CD4-positive, alpha-beta T cell (primary cell): ENCODE measurements at regions not wholly inside any gene's neighbourhood (a gene's known extent, or its start where the extent isn't known, plus 50 kb on each side); places are given as distances from the start of the nearest gene placed in this dataset.

Experiments used
- ATAC-seq: fragments of 200-7000 bp; cut with Tn5 transposase; one replicate; pipeline ENCODE4 v1.10.0; 2022; ENCODE audit warnings: mild to moderate bottlenecking; ENCODE audit not compliant: poor library complexity
- CTCF ChIA-PET: fragments of 350-600 bp; sonication (Branson Sonifier 250); formaldehyde crosslinking; loops from one replicate; lab custom pipeline; 2021; ENCODE audit warnings: antibody characterized with exemption, inconsistent platforms; lab: Charles Lee
- POLR2A ChIA-PET: fragments of 350-600 bp; sonication (Branson Sonifier 250); formaldehyde crosslinking; loops from one replicate; lab custom pipeline; 2021; ENCODE audit warnings: antibody characterized with exemption, inconsistent platforms; lab: Charles Lee
- DNase-seq, 14 experiments: peaks; one replicate each; pipeline ENCODE4 v3.0.0-alpha.2; 2013 to 2020; ENCODE audit warnings: mixed read lengths in 2 of 14
- H3K27ac ChIP-seq, 2 donors: one replicate each; pipeline versions ENCODE4 v1.5.1 to v1.7.0; 2013; ENCODE audit warnings: low read length in 2 of 2, low read depth in 1 of 2, mild to moderate bottlenecking in 1 of 2
- H3K27me3 ChIP-seq, 2 experiments: 1 replicate in 1 of 2; 2 replicates in 1 of 2; pipeline versions ENCODE4 v1.6.1 to v1.7.0; 2013; ENCODE audit warnings: low read length in 2 of 2, control low read depth in 1 of 2, mild to moderate bottlenecking in 1 of 2, moderate library complexity in 1 of 2; ENCODE audit not compliant: insufficient read depth in 2 of 2, control insufficient read depth in 1 of 2
- H3K36me3 ChIP-seq: one replicate; pipeline ENCODE4 v1.6.1; 2013; ENCODE audit warnings: low read length, control low read depth; ENCODE audit not compliant: insufficient read depth
- H3K4me1 ChIP-seq: one replicate; pipeline ENCODE4 v1.6.1; 2013; ENCODE audit warnings: low read length, control low read depth; ENCODE audit not compliant: insufficient read depth
- H3K4me3 ChIP-seq: one replicate; pipeline ENCODE4 v1.5.1; 2013; ENCODE audit warnings: mild to moderate bottlenecking, low read length, moderate library complexity
- H3K9me3 ChIP-seq, 2 experiments: 1 replicate in 1 of 2; 2 replicates in 1 of 2; pipeline versions ENCODE4 v1.6.1 to v1.7.0; 2013; ENCODE audit warnings: low read length in 2 of 2, mild to moderate bottlenecking in 2 of 2, control low read depth in 1 of 2, moderate library complexity in 1 of 2; ENCODE audit not compliant: control insufficient read depth in 1 of 2, insufficient read depth in 1 of 2
- H3K27ac Mint-ChIP-seq: one replicate; pipeline ENCODE4 v1.8.0; 2020; ENCODE audit warnings: mixed read lengths
- H3K27me3 Mint-ChIP-seq: one replicate; pipeline ENCODE4 v1.8.0; 2021; ENCODE audit warnings: mixed read lengths
- H3K36me3 Mint-ChIP-seq: one replicate; pipeline ENCODE4 v1.8.0; 2021; ENCODE audit warnings: low read depth, mixed read lengths
- H3K4me1 Mint-ChIP-seq: one replicate; pipeline ENCODE4 v1.8.0; 2021; ENCODE audit warnings: low read depth, mixed read lengths
- H3K4me3 Mint-ChIP-seq: one replicate; pipeline ENCODE4 v1.8.0; 2020; ENCODE audit warnings: mild to moderate bottlenecking, mixed read lengths
- H3K9me3 Mint-ChIP-seq: one replicate; pipeline ENCODE4 v1.8.0; 2020; ENCODE audit warnings: mixed read lengths
- CTCF ChIP-seq: fragments of 200-600 bp; IDR thresholded peaks from one replicate; pipeline ENCODE4 v1.8.0; 2022; ENCODE audit warnings: antibody characterized with exemption, mild to moderate bottlenecking
- intact Hi-C, 2 experiments: fragments of 100-400 bp; cut with DNase I in 1 of 2; cut with micrococcal nuclease in 1 of 2; formaldehyde crosslinking; loops; one replicate each; pipeline versions ENCODE4 v1.15.1 to v1.9.0; 2023 to 2025; cut with DNase I, micrococcal nuclease

- Mint-ChIP-seq H3K4me3 (no peak overlapping the region), H3K9me3 (no peaks in the 10 kb centered on the region), H3K27ac (no peak overlapping the region), H3K27me3 (peaks cover 57% of the 10 kb centered on the region), H3K36me3 (no peaks in the 10 kb centered on the region), H3K4me1 (peaks cover 6% of the 10 kb centered on the region)
- no peaks in the 10 kb centered on the region for H3K36me3 ChIP-seq
- intact Hi-C loops, result no loop called here
- no peak overlapping the region for H3K27ac ChIP-seq
- DNase-seq (no peak), ATAC-seq (no peak)
- CTCF ChIA-PET, result no interaction called here
- H3K4me3 ChIP-seq, result no peak overlapping the region
- H3K9me3 ChIP-seq, result peaks cover 0 to 4% of the 10 kb centered on the region in 2 experiments
- H3K4me1 ChIP-seq, result peaks cover 11% of the 10 kb centered on the region
- no peak for TF ChIP-seq CTCF
- H3K27me3 ChIP-seq, result peaks cover 32 to 45% of the 10 kb centered on the region in 2 experiments
- POLR2A ChIA-PET, result no interaction called here
These were observed 149.3 kb downstream of the ENGASE start for GRCh38 chr17:79223953-79224352.

GRCh38 chr17:79223471-79223870, 148.8 kb downstream of the ENGASE start:
- peaks cover 56% of the 10 kb centered on the region for H3K27me3 Mint-ChIP-seq
- no peak overlapping the region for H3K4me3 Mint-ChIP-seq
- POLR2A ChIA-PET, result no interaction called here

GRCh38 chr17:79221597-79221996, 147.0 kb downstream of the ENGASE start:
- Histone ChIP-seq H3K4me1 (peaks cover 11% of the 10 kb centered on the region), H3K27ac (no peak overlapping the region), H3K9me3 (peaks cover 0 to 4% of the 10 kb centered on the region in 2 experiments), H3K36me3 (no peaks in the 10 kb centered on the region), H3K4me3 (no peak overlapping the region), H3K27me3 (peaks cover 35 to 51% of the 10 kb centered on the region in 2 experiments)
- intact Hi-C loops, result no loop called here
- ChIA-PET POLR2A (no interaction called here), CTCF (no interaction called here)
- Mint-ChIP-seq H3K4me3 (no peak overlapping the region), H3K36me3 (no peaks in the 10 kb centered on the region), H3K4me1 (peaks cover 6% of the 10 kb centered on the region), H3K9me3 (no peaks in the 10 kb centered on the region), H3K27me3 (peaks cover 67% of the 10 kb centered on the region), H3K27ac (no peak overlapping the region)
- no peak for TF ChIP-seq CTCF
- no peak for DNase-seq
- no peak for ATAC-seq

More at GRCh38 chr17:79223471-79223870, 148.8 kb downstream of the ENGASE start:
- intact Hi-C loops, result no loop called here
- DNase-seq (no peak), ATAC-seq (no peak)
- H3K27ac ChIP-seq, result no peak overlapping the region
- Mint-ChIP-seq H3K27ac (no peak overlapping the region), H3K9me3 (no peaks in the 10 kb centered on the region), H3K4me1 (peaks cover 6% of the 10 kb centered on the region), H3K36me3 (no peaks in the 10 kb centered on the region)
- no peaks in the 10 kb centered on the region for H3K36me3 ChIP-seq
- peaks cover 11% of the 10 kb centered on the region for H3K4me1 ChIP-seq
- no peak overlapping the region for H3K4me3 ChIP-seq
- TF ChIP-seq CTCF, result no peak
- H3K9me3 ChIP-seq, result peaks cover 0 to 4% of the 10 kb centered on the region in 2 experiments
- CTCF ChIA-PET, result no interaction called here
- peaks cover 35 to 49% of the 10 kb centered on the region in 2 experiments for H3K27me3 ChIP-seq
